Ovary (tissue), 3 donors: ENCODE measurements at regions not wholly inside any gene's neighbourhood (a gene's known extent, or its start where the extent isn't known, plus 50 kb on each side); places are given as distances from the start of the nearest gene placed in this dataset.

ENCODE experiments used
- EP300 ChIP-seq: sonication (generic); formaldehyde crosslinking; IDR thresholded peaks from one replicate; pipeline ENCODE4 v1.6.1; 2017; ENCODE audit warnings: antibody characterized with exemption
- POLR2A ChIP-seq: fragments of 450-650 bp; IDR thresholded peaks from one replicate; pipeline ENCODE4 v1.6.1; 2017; ENCODE audit warnings: antibody characterized with exemption, mild to moderate bottlenecking, moderate library complexity
- TF ChIP-seq, protein P1 (sequence below), 3 donors: fragments of 450-650 bp in 2 of 3; fragments of 200-600 bp in 1 of 3; IDR thresholded peaks; one replicate each; pipeline versions ENCODE4 v1.5.1 to v1.8.0; 2016 to 2022; ENCODE audit warnings: antibody characterized with exemption in 3 of 3, mild to moderate bottlenecking in 1 of 3
- donor health status: DM: no; HTN: no; CAD: no.

DNA sequence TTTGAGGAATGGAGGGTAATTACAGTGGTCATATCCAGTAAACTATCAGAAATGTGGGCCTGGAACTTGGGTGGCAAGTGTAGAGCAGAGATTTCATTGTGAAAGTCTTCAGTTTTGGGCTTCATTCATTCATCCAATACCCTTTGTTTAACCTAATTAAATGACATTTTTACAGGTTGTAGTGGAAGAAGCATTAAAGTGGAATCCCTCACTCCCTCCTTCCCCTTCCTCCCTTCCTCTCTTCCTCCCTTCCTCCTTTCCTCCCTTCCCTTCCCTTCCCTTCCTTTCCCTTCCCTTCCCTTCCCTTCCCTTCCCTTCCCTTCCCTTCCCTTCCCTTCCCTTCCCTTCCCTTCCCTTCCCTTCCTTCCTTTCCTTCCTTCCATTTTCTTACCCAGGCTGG lies 219.3 kb downstream of the PDCD6IP start:
- TF ChIP-seq EP300: no peak
- TF ChIP-seq, protein P1, sequence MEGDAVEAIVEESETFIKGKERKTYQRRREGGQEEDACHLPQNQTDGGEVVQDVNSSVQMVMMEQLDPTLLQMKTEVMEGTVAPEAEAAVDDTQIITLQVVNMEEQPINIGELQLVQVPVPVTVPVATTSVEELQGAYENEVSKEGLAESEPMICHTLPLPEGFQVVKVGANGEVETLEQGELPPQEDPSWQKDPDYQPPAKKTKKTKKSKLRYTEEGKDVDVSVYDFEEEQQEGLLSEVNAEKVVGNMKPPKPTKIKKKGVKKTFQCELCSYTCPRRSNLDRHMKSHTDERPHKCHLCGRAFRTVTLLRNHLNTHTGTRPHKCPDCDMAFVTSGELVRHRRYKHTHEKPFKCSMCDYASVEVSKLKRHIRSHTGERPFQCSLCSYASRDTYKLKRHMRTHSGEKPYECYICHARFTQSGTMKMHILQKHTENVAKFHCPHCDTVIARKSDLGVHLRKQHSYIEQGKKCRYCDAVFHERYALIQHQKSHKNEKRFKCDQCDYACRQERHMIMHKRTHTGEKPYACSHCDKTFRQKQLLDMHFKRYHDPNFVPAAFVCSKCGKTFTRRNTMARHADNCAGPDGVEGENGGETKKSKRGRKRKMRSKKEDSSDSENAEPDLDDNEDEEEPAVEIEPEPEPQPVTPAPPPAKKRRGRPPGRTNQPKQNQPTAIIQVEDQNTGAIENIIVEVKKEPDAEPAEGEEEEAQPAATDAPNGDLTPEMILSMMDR (IDR thresholded peaks at IDR 0.05): no peak
- TF ChIP-seq POLR2A: no peak
